ENCODE measurements at regions not wholly inside any gene's neighbourhood (a gene's known extent, or its start where the extent isn't known, plus 50 kb on each side); places are given as distances from the start of the nearest gene placed in this dataset.

GRCh38 chr6:2557181-2557720 lies 193.5 kb downstream of the MYLK4 start:
- Histone ChIP-seq H3K4me3 (no peak overlapping the region), H3K9me3 (no peaks in the 10 kb centered on the region), H3K36me3 (no peaks in the 10 kb centered on the region), H3K27ac (no peak overlapping the region), H3K4me1 (no peaks in the 10 kb centered on the region), H3K27me3 (replicated peaks in 1 of 7) (peaks cover 0 to 3% (median 0%) of the 10 kb centered on the region in 7 donors)
- TF ChIP-seq POLR2AphosphoS5 (IDR thresholded peaks at IDR 0.05) (no peak), POLR2A (IDR thresholded peaks at IDR 0.05) (no peak), CTCF (IDR thresholded peaks at IDR 0.05 in 8 of 11, conservative IDR thresholded peaks at IDR 0.05 in 3 of 11) (no peak)
- DNase-seq = no peak
- 79 to 96% (median 88%) methylated on average over 7 of the region's 7 CpGs for WGBS, 5 donors
- intact Hi-C loops (cut with DNase I; ENCODE audit: low total_unique reads) = no loop called here

- Histone ChIP-seq H3K9me3 (no peaks in the 10 kb centered on the region), H3K27ac (no peak overlapping the region), H3K36me3 (no peaks in the 10 kb centered on the region), H3K4me3 (no peak overlapping the region), H3K4me1 (no peaks in the 10 kb centered on the region), H3K27me3 (replicated peaks in 1 of 7) (peaks cover 0 to 3% (median 0%) of the 10 kb centered on the region in 7 donors)
- WGBS, 5 donors = 88 to 95% (median 94%) methylated on average over 5 of the region's 5 CpGs
- intact Hi-C loops (cut with DNase I; ENCODE audit: low total_unique reads) = no loop called here
- DNase-seq = no peak
- no peak for TF ChIP-seq CTCF (IDR thresholded peaks at IDR 0.05 in 8 of 11, conservative IDR thresholded peaks at IDR 0.05 in 3 of 11)
- no peak for TF ChIP-seq POLR2A (IDR thresholded peaks at IDR 0.05)
- no peak for TF ChIP-seq POLR2AphosphoS5 (IDR thresholded peaks at IDR 0.05)
Observed at GRCh38 chr6:2556761-2557160, 194.0 kb downstream of the MYLK4 start.

- WGBS, 5 donors = 65 to 88% (median 86%) methylated on average over 4 of the region's 4 CpGs
- H3K4me1 ChIP-seq = no peaks in the 10 kb centered on the region
- no peak overlapping the region for H3K27ac ChIP-seq
- DNase-seq = no peak
- intact Hi-C loops (cut with DNase I; ENCODE audit: low total_unique reads) = no loop called here
- TF ChIP-seq CTCF (IDR thresholded peaks at IDR 0.05 in 8 of 11, conservative IDR thresholded peaks at IDR 0.05 in 3 of 11) (no peak), POLR2AphosphoS5 (IDR thresholded peaks at IDR 0.05) (no peak), POLR2A (IDR thresholded peaks at IDR 0.05) (no peak)
- H3K4me3 ChIP-seq = no peak overlapping the region
- no peaks in the 10 kb centered on the region for H3K9me3 ChIP-seq
- peaks cover 0 to 3% (median 0%) of the 10 kb centered on the region in 7 donors for H3K27me3 ChIP-seq (replicated peaks in 1 of 7)
- no peaks in the 10 kb centered on the region for H3K36me3 ChIP-seq
Observed at GRCh38 chr6:2554651-2555260, 196.0 kb downstream of the MYLK4 start.

- H3K27ac ChIP-seq = no peak overlapping the region
- H3K36me3 ChIP-seq = no peaks in the 10 kb centered on the region
- no peaks in the 10 kb centered on the region for H3K9me3 ChIP-seq
- H3K4me1 ChIP-seq = peaks cover 0 to 7% (median 0%) of the 10 kb centered on the region in 6 donors
- DNase-seq = no peak
- H3K27me3 ChIP-seq (replicated peaks in 1 of 7) = peaks cover 0 to 5% (median 0%) of the 10 kb centered on the region in 7 donors
- H3K4me3 ChIP-seq = no peak overlapping the region
- 41 to 62% (median 59%) methylated on average over 10 of the region's 10 CpGs for WGBS, 5 donors
- intact Hi-C loops (cut with DNase I; ENCODE audit: low total_unique reads) = no loop called here
- no peak for TF ChIP-seq POLR2AphosphoS5 (IDR thresholded peaks at IDR 0.05)
- no peak for TF ChIP-seq POLR2A (IDR thresholded peaks at IDR 0.05)
- no peak for TF ChIP-seq CTCF (IDR thresholded peaks at IDR 0.05 in 8 of 11, conservative IDR thresholded peaks at IDR 0.05 in 3 of 11)
Observed at GRCh38 chr6:2552526-2553154, 198.1 kb downstream of the MYLK4 start.
